ENCODE measurements at regions not wholly inside any gene's neighbourhood (a gene's known extent, or its start where the extent isn't known, plus 50 kb on each side); places are given as distances from the start of the nearest gene placed in this dataset.

DNA sequence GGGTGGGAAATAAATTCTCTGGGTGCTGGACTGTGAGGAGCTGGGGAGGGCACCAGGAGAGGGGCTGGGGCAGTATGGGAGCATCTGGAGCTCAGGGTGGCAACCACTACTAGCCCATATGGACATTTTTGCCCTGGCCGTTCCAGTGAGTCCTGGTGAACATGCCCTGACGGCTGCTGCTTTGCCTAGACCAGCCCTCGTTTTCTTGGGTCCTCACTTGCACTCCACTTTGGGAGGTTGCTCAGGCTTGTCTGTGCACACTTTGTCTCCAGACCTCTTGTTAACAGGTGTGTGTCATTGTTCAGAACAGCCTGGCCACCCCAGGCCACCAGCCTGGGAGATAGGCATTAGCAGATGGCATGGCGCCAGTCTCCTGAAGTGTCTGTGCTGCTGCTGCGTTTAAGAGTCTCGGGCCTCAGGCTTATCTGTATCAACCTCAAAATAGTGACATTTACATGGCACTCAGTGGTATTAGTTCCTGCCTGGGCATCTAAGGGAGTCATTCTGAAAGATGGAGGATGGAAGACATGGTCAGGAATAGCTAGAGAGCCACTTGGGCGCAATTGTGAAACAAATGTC lies 190.5 kb downstream of the PTPRU start:
- no peak for DNase-seq (ENCODE audit: low spot score in 2 of 2)
- H3K4me1 ChIP-seq: no peaks in the 10 kb centered on the region
- TF ChIP-seq, protein P1, sequence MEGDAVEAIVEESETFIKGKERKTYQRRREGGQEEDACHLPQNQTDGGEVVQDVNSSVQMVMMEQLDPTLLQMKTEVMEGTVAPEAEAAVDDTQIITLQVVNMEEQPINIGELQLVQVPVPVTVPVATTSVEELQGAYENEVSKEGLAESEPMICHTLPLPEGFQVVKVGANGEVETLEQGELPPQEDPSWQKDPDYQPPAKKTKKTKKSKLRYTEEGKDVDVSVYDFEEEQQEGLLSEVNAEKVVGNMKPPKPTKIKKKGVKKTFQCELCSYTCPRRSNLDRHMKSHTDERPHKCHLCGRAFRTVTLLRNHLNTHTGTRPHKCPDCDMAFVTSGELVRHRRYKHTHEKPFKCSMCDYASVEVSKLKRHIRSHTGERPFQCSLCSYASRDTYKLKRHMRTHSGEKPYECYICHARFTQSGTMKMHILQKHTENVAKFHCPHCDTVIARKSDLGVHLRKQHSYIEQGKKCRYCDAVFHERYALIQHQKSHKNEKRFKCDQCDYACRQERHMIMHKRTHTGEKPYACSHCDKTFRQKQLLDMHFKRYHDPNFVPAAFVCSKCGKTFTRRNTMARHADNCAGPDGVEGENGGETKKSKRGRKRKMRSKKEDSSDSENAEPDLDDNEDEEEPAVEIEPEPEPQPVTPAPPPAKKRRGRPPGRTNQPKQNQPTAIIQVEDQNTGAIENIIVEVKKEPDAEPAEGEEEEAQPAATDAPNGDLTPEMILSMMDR (IDR thresholded peaks at IDR 0.05): no peak
- no peak for TF ChIP-seq EP300 (IDR thresholded peaks at IDR 0.05)
- TF ChIP-seq POLR2A (IDR thresholded peaks at IDR 0.05): no peak
- 84 to 91% methylated on average over 7 of the region's 7 CpGs for WGBS, 2 donors
- H3K36me3 ChIP-seq: no peaks in the 10 kb centered on the region
- no peaks in the 10 kb centered on the region for H3K27me3 ChIP-seq
- H3K9me3 ChIP-seq: peaks cover 0 to 21% (median 0%) of the 10 kb centered on the region in 4 donors
- H3K4me3 ChIP-seq: no peak overlapping the region
- H3K27ac ChIP-seq: no peak overlapping the region

DNA sequence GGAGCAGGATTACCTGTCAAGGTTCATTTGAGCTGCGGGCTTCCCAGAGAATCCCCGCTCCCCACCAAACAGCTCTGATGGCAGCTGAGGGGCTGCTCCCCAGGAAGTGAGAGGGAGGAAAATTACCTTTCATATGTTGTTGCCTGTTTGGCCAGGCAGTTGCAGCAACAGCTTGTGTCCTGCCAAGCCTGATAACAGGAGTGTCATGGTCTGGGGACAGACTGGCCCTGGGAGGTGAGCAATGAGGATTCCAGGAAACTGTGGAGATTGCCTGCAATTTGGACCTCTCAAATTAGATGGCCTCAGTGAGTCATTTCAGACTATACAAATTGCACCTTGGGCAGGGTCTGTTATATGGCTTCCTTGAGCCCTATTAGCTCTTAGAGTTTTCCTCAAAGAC lies 189.3 kb downstream of the PTPRU start:
- DNase-seq (ENCODE audit: low spot score in 2 of 2): no peak
- Histone ChIP-seq H3K9me3 (peaks cover 0 to 12% (median 0%) of the 10 kb centered on the region in 4 donors), H3K4me1 (no peaks in the 10 kb centered on the region), H3K4me3 (no peak overlapping the region), H3K27me3 (no peaks in the 10 kb centered on the region), H3K36me3 (no peaks in the 10 kb centered on the region), H3K27ac (no peak overlapping the region)
- TF ChIP-seq, protein P1 (IDR thresholded peaks at IDR 0.05): no peak
- TF ChIP-seq EP300 (IDR thresholded peaks at IDR 0.05) (no peak), POLR2A (IDR thresholded peaks at IDR 0.05) (no peak)
- 67 to 77% methylated on average over 1 to 2 of the region's 2 CpGs for WGBS, 2 donors

DNA sequence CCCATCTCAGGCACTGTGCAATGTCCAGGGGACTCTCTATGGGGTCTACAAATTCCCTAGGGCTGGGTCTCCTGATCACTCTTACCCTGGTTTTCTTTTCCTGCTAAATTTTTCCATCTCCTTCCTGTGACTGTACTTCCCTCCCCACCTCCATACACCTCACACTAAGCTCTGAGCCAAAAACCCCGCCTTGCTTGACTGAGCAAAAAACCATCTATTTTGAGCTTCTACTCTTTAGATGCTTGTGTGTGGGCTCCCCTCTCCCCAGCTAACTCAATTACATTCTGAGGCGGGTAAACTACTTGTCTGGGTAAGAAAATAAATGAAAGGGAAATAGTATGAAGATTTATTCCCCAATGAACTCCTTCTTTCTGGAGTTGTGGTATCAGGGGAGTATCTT lies 187.9 kb downstream of the PTPRU start:
- DNase-seq (ENCODE audit: low spot score in 2 of 2): no peak
- no peaks in the 10 kb centered on the region for H3K36me3 ChIP-seq
- TF ChIP-seq, protein P1 (IDR thresholded peaks at IDR 0.05): no peak
- TF ChIP-seq POLR2A (IDR thresholded peaks at IDR 0.05) (no peak), EP300 (IDR thresholded peaks at IDR 0.05) (no peak)
- no peak overlapping the region for H3K4me3 ChIP-seq
- H3K27me3 ChIP-seq: no peaks in the 10 kb centered on the region
- H3K9me3 ChIP-seq: peaks cover 0 to 13% (median 0%) of the 10 kb centered on the region in 4 donors
- WGBS, 2 donors: 70 to 81% methylated on average over 2 of the region's 2 CpGs
- no peaks in the 10 kb centered on the region for H3K4me1 ChIP-seq
- no peak overlapping the region for H3K27ac ChIP-seq

DNA sequence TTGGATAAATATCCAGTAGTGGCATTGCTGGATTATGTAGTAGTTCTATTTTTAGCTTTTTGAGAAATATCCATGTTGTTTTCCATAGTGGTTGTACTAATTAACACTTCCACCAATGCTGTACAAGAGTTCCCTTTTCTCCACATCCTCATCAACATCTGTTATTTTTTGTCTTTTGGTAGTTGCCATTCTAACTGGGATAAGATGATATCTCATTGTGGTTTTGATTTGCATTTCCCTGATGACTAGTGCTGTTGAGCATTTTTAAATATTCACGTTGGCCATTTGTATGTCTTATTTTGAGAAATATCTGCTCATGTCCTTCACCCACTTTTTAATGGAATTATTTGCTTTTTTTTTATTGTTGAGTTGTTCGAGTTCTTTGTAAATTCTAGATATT lies 183.9 kb downstream of the PTPRU start:
- H3K4me1 ChIP-seq: peaks cover 0 to 7% (median 0%) of the 10 kb centered on the region in 4 donors
- no peaks in the 10 kb centered on the region for H3K36me3 ChIP-seq
- DNase-seq (ENCODE audit: low spot score in 2 of 2): no peak
- H3K4me3 ChIP-seq: no peak overlapping the region
- peaks cover 0 to 6% (median 0%) of the 10 kb centered on the region in 4 donors for H3K9me3 ChIP-seq
- WGBS, 2 donors: 74 to 78% methylated on average over 2 of the region's 2 CpGs
- TF ChIP-seq EP300 (IDR thresholded peaks at IDR 0.05): no peak
- TF ChIP-seq, protein P1 (IDR thresholded peaks at IDR 0.05): no peak
- TF ChIP-seq POLR2A (IDR thresholded peaks at IDR 0.05): no peak
- no peak overlapping the region for H3K27ac ChIP-seq
- no peaks in the 10 kb centered on the region for H3K27me3 ChIP-seq

DNA sequence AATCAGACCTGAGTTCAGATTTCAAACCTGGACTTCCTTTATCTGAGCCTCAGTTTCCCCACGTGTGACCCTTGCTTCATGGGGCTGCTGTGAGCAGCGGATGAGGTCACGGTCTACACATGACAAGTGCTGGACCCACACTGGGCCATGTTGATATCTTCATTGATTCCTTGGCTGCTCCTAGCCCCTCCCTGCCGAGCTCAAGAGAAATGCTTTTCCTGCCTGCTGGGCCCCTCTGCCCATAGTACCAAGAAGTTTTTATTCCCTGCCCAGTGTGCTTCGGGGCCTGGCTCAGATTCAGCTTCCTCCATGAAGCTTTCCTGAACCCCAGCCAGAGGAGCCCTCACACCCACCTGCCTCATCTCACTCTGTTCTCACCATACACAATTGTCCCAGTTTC lies 181.6 kb downstream of the PTPRU start:
- TF ChIP-seq EP300 (IDR thresholded peaks at IDR 0.05) (no peak), POLR2A (IDR thresholded peaks at IDR 0.05) (no peak)
- TF ChIP-seq, protein P1 (IDR thresholded peaks at IDR 0.05): no peak
- Histone ChIP-seq H3K9me3 (peaks cover 0 to 6% (median 0%) of the 10 kb centered on the region in 4 donors), H3K36me3 (no peaks in the 10 kb centered on the region), H3K27me3 (no peaks in the 10 kb centered on the region), H3K4me3 (no peak overlapping the region), H3K27ac (no peak overlapping the region), H3K4me1 (peaks cover 0 to 7% (median 0%) of the 10 kb centered on the region in 4 donors)
- 72 to 88% methylated on average over 5 of the region's 5 CpGs for WGBS, 2 donors
- no peak for DNase-seq (ENCODE audit: low spot score in 2 of 2)
